GM21360 (cell line): ENCODE measurements at regions not wholly inside any gene's neighbourhood (a gene's known extent, or its start where the extent isn't known, plus 50 kb on each side); places are given as distances from the start of the nearest gene placed in this dataset.
A peak's percentile ranks its signal among the peaks of the same experiment; 100 is the strongest.
"Not testable (repeated sequence)": the region's sequence is repeated elsewhere in the genome, so short reads cannot be mapped to it uniquely, and the experiment has no call there.

Source experiments
- ATAC-seq: cut with Tn5 transposase; IDR thresholded peaks from one replicate; pipeline ENCODE4 v1.9.1; 2021; ENCODE audit warnings: mild to moderate bottlenecking, moderate library complexity; ENCODE audit not compliant: unreplicated experiment

DNA sequence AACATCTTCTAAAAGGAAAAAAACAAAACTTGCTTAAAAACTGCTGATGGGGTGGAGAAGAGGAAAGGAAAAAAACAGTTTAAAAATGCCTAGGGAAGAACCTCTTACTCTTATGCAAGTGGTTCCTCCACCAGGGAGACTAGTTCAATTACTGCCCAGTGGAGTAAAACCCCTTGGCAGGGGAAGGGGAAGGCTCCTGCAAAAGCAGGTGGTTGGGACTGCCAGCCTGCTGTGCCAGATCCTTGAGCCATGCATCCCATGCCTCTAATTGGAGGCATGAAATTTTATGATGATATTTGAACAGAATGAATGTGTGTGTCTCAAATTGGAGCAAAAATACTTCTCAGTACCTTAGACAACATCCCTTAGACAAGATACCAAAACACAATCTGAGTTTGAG, 118.8 kb downstream of the FSCB start:
- no peak for ATAC-seq

DNA sequence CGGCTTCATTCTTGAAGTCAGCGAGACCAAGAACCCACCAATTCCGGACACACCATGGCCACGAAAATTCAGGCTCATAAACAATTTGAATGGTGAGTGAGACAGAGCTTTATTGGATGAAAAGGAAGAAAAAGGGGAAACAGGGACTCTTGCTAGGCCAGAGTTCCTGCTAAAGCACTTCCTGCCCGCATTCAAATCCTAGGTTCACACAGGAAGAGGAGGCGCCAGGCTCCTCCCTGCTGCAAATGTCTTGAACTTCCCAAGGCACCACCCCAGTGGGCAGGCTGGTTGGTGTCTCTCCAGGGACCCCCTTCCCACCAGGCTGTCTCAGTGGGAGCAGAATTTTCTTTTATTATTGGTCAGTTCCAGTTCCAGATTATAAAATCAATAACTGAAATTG, 121.2 kb downstream of the FSCB start:
- ATAC-seq, result no peak

DNA sequence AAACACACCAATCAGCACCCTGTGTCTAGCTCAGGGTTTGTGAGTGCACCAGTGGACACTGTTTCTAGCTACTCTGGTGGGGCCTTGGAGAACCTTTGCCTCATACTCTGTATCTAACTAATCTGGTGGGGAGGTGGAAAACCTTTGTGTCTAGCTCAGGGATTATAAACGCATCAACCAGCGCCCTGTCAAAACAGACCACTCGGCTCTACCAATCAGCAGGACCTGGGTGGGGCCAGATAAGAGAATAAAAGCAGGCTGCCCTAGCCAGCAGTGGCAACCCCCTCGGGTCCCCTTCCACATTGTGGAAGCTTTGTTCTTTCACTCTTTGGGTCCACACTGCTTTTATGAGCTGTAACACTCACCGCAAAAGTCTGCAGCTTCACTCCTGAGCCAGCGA, 121.8 kb downstream of the FSCB start:
- not testable (repeated sequence) for ATAC-seq

DNA sequence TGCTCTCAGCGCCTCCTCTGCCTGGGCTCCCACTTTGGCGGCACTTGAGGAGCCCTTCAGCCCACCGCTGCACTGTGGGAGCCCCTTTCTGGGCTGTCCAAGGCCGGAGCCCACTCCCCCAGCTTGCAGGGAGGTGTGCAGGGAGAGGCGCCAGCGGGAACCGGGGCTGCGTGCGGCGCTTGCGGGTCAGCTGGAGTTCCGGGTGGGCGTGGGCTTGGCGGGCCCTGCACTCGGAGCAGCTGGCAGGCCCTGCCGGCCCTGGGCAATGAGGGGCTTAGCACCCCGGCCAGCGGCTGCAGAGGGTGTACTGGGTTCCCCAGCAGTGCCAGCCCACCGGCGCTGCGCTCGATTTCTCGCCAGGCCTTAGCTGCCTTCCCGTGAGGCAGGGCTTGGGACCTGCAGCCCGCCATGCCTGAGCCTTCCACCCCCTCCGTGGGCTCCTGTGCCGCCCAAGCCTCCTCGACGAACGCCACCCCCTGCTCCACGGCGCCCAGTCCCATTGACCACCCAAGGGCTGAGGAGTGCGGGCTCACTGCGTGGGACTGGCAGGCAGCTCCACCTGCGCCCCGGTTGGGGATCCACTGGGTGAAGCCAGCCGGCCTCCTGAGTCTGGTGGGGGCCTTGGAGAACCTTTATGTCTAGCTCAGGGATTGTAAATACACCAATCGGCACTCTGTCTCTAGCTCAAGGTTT, 122.3 kb downstream of the FSCB start:
- not testable (repeated sequence) for ATAC-seq

DNA sequence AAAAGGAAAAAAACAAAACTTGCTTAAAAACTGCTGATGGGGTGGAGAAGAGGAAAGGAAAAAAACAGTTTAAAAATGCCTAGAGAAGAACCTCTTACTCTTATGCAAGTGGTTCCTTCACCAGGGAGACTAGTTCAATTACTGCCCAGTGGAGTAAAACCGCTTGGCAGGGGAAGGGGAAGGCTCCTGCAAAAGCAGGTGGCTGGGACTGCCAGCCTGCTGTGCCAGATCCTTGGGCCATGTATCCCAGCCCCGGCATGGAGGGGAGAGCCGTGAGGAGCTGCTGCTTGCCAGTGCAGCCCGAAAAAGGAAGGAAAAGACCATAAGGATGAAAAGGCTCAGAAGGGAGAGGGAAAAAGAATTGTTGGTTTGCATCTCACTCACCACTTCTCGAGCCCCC, 123.0 kb downstream of the FSCB start:
- no peak for ATAC-seq

DNA sequence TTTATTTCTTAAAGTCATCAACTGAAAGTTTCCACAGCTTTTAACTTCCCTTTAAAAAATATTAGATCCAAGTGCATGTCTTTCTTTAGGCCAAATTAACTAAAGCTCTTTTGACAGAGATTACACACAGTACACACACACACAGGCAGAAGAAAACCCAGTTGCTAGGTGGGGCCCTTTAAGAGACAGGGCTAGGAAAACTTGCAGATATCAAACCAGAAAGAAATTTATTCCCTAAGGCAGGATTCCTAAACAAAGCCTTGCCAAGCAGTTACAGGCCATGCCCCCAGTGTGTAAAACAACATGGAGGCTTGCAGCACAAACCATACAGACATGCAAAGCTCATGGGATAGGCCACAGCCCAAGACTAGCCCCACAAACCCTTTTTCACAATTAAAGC, 123.4 kb downstream of the FSCB start:
- no peak for ATAC-seq

DNA sequence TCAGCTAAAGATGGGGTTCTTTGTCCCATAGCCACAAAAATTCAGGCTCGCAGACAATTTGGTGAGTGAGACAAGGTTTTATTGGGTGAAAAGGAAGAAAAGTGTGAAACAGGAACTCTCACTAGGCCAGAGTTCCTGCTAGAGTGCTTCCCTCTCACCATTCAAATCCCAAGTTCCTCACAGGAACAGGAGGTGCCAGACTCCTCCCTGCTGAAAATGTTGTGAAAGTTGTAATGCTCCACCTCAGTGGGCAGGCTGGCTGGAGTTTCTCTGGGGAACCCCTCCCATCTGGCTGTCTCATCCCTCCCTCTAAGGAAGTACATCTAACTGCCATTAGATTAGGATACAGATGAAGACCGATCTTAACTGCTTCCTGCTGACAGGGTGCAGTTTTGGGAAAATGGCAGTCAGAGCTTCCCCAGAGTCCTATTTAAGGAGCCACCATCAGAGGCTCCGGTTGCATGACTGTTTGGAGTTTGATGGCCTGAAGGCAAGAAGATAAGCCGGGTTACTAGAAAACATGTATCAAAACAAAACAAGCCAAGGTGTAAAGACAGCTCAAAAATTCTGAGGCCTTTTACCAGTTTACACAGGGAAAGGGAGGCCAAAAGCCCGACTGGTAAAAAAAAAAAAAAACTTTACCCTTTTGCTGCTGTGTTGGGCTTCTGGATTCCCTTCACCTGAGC, 127.6 kb downstream of the FSCB start:
- no peak for ATAC-seq

DNA sequence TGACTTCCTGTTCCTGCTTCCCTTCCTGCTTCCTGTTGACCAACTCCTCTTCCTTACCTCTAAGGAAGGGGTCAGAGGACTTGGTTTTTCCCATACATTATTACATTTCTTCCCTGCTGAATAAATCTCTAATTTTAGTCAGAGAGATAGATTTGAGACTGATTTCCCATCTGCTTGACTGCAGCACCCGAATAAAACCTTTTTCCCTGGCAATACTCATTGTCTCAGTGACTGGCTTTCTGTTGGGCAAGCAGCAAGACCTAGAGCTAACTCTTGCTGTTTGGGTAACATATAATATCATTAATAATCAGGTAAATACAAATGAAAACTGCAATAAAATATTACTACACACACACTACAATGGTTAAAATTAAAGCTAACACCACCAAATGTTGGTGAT, 132.2 kb downstream of the FSCB start:
- no peak for ATAC-seq

DNA sequence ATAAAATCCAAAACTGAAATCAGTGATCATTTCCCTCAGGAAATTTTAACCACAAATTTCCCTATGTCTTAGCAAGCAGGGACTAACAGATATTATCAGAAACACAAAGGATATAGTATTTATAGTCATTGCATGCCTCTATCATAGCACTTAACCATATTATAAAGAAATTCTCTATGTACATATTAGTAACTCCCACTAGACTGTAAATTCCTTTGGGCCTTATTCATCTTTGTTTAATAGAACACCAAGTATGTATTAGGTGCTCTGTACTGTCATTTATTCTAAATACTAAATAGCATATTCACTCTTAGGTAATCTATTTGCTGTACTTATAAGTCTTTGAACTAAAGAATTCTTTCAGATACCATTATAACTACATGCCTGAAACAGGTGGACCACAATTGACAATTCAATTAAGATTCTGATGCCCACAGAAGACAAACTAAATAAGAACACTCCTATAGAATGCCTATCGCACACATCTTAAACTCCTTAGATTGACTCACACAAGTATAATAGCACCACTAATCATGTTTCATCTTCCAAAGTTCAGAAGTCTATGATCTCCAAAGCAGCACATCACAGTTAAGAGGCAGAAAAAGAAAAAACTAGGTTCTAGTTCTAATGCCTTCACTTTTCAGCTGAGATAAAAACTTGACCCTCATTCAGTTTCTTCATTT, 134.1 kb downstream of the FSCB start:
- ATAC-seq, result no peak

DNA sequence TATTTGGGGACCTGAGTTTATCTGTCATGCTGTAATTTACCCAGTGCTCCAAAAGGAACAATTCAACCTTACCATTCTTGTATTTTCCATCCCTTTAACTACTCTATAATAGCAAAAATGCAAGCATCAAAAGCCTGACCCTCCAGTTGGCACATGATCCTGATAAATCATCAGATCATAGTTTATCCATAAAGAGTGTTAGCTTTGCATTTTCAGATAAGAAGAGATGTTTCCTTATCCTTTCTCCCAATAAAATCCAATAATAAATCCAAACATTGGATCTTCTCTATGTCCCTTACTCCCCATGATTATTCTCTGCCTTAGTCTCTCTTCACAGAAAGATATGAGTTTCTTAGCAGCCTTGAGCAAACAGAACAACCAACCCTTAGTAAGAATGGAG, 134.9 kb downstream of the FSCB start:
- no peak for ATAC-seq

DNA sequence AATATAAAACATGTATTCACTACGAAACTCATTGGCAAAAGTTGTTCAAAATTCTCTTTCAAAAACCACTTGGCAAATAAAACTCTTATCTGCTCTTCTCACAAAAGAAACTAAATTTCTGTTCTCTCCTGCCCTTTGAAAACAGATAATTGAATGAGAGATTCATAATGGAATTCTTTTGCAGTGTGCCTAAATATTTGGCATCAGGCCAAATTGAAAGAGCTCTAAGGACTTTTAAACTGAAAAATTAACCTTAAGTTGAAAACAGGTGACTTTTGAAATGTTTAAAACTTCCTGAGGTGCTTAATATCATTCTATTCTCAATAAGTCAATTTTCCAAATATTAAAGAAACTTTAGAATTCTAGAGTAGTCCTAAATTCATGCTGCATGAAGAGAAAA, 136.4 kb downstream of the FSCB start:
- ATAC-seq, result no peak

DNA sequence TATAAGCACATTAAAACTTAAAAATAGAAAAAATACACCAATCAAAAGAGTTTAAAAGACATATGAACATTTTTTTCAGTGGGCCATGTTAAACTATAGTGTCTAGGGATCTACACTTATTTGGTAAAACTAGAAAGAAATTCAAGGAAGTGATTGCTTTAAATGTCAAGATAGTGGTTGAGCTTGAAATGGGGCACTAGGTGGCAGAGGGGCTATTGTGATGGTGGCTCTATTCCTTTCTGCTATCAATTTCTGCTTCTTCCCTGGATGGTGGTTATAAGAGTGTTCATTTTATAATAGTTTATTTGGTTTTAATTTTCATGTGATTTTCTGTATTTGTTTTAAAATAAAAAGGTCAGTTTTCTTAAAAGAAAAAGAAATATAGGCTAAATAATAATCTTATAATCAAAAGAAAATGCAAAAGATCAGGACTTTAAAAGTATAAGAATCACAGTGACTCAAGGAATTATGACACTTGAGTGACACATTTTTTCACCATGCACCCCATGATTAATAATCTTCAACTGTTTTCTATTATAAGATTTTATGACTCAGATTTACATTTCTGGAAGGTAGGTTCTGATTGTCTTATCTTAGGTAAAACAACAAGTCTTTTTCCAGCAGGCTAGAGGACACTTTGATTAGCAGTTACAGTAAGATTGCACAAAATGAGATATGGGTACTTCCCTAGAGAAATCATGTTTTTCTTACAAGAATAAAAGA, 137.5 kb downstream of the FSCB start:
- ATAC-seq, result no peak

DNA sequence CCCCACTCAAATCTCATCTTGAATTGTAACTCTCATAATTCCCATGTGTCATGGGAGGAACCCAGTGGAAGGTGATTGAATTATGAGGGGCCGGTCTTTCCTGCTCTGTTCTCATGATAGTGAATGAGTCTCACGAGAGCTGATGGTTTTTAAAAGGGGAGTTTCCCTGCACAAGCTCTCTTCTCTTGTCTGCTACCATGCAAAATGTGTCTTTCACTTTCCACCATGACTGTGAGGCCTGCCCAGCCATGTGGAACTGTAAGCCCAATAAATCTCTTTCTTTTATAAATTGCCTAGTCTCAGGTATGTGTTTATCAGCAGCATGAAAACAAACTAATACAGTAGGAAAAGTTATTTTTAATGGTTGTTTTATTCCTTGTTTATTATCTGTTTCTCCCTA, 146.0 kb downstream of the FSCB start:
- ATAC-seq, result no peak

DNA sequence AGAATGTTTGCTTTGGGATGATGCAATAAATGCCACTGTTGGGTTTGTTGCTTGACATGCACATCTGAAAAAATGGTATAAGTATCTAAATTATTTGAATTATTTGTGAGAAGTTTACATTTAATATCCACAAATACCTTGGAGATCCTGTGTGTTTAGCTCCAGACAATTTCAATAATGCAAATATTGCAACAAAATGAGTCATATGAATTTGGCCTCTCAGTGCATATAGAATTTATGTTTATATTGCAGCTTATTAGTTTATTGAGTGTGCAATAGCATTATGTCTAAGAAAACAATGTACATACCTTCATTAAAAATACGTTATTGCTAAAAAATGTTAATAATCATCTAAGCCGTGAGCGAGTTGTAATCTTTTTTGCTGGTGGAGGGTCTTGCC, 153.3 kb downstream of the FSCB start:
- no peak for ATAC-seq

DNA sequence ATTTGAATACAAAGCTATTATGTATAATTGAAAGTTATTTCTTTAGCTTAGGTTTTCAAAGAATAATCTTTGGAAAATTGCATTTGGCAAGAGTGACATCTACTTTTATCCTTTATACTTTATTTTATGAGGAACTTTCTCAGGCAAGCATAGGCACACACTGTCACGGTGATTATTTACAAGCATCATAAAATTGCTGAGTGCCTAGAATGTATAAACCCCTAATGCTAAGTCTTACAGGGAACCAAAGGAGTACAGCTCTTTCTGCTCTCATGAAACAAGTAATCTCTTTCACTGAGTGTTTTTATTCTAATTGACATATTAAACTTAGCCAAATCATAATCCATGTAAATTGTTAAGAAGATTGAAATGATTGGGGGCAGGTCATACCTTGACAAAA, 154.9 kb downstream of the FSCB start:
- no peak for ATAC-seq

DNA sequence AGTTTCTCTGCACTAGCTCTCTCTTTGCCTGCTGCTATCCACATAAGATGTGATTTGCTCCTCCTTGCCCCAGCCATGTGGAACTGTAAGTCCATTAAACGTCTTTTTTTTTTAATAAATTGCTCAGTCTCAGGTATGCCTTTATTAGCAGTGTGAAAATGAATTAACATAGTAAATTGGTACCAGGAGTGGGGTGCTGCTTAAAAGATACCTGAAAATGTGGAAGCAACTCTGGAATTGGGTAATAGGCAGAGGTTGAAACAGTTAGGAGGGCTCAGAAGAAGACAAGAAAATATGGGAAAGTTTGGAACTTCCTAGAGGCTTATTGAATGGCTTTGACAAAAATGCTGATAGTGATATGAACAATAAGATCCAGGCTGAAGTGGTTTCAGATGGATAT, 159.8 kb downstream of the FSCB start:
- ATAC-seq, result no peak

DNA sequence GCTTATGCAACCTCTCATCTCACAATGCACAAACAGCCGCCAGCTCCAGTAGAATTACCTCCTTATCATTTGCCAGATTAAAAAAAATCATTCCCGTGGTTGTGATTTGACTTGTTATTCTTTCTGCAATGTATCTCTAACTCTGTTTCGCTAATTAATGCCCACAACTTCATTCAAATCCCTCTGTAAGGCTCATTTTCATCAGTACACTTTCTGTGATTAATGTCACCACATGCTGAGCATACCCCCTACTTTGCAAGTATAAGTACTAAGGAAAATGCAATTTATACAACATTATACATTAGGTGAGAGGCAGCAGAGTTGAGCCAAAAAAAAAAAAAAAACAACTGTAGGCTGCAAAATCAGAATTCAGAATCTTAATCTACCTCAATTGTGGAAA, 166.0 kb downstream of the FSCB start:
- ATAC-seq, result no peak

DNA sequence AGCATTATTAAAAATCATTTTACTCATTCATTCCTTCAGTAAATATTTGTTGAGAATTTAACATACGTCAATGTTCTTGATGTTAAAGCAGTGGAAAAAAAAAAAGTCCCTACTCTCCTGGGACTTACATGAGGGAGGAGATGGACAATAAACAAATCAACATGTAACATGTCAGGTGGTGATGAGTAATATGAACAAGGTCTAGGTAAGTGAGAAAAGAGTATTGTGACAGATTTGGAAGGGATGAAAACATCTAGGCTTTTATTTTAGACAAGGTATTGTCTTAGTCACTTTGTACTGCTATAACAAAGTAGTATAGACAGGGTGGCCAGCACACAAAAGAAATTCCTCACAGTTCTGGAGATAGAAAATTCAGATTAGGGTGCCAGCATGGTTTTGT, 167.2 kb downstream of the FSCB start:
- ATAC-seq, result no peak

DNA sequence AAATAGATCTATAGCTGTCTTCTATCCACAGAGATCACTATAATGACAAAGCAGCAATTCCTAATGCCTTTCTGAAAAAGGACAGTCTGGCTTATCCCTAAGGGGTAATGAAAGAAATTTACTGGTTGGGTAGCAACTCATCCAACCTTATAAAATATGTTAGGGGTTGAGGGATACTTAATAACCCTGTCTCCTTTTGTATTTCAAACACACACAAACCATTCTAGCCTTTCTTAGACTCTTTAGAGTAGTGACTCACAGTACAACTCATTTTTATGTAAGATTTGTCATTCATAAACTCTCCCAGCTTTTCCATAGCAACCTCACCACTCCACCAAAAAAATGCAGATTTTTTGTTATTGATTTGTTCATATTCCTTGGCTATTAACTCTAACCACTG, 167.9 kb downstream of the FSCB start:
- ATAC-seq, result no peak

DNA sequence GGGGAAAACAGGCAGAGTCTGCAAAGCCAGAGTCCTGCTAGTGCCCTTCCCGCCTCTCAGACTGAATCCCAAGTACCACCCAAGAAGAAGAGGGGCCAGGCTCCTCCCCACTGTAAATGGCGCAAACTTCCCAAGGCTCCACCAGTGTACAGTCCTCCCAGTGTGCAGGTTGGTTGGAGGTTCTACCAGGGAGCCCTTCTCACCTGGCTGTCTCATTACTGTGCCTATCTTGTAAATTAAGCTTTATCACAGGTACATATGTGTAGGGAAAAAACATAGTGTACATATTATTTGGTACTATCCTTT, 189.7 kb downstream of the FSCB start:
- no peak for ATAC-seq

DNA sequence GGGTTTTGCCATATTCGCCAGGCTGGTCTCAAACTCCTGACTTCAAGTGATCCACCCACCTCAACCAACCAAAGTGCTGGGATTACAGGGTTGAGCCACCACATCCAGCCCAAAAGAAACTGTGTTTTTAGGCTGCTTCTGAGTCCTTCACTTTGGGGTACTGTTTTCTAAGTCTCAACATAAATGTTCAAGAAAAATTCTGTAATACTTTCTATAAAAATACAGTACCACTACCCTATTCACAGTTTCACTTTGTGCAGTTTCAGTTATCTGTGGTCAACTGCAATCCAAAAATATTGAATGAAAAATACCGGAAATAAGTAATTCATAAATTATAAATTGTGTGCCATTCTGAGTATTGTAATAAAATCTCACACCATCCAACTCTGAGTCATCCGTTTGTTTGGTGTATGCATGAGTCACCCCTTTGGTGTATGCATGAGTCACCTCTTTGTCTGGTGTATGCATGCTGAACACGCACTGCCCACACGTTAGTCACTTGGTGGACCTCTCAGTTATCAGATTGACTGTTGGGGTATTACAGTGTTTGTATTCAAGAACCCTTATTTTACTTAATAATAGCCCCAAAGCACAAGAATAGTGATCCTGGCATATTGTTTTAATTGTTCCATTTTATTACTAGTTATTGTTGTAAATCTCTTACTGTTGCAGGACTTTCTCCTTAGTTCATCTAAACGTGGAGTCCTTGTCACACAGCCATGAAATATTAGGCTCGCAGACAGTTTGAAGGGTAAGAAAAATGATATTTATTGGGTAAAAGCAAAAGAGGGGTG, 190.2 kb downstream of the FSCB start:
- ATAC-seq, result peak; percentile 93
